ENCODE measurements at regions not wholly inside any gene's neighbourhood (a gene's known extent, or its start where the extent isn't known, plus 50 kb on each side); places are given as distances from the start of the nearest gene placed in this dataset.

GRCh38 chr4:11898796-11899195 lies 470.1 kb upstream of the HS3ST1 start:
- DNase-seq, result no peak

- no peak for DNase-seq
These were observed 467.1 kb upstream of the HS3ST1 start for GRCh38 chr4:11895766-11896165.

- DNase-seq, result no peak
These were observed 466.3 kb upstream of the HS3ST1 start for GRCh38 chr4:11894977-11895376.

GRCh38 chr4:11894221-11894620 lies 465.5 kb upstream of the HS3ST1 start:
- DNase-seq, result no peak

GRCh38 chr4:11889099-11889498 lies 460.4 kb upstream of the HS3ST1 start:
- no peak for DNase-seq

GRCh38 chr4:11881947-11882346 lies 453.3 kb upstream of the HS3ST1 start:
- no peak for DNase-seq

GRCh38 chr4:11881364-11881763 lies 452.7 kb upstream of the HS3ST1 start:
- DNase-seq, result no peak

- DNase-seq, result no peak
These were observed 449.5 kb upstream of the HS3ST1 start for GRCh38 chr4:11878241-11878640.

GRCh38 chr4:11876104-11876503 lies 447.4 kb upstream of the HS3ST1 start:
- DNase-seq, result no peak

GRCh38 chr4:11869191-11869870 lies 440.6 kb upstream of the HS3ST1 start:
- DNase-seq, result no peak

- DNase-seq, result no peak
These were observed 437.7 kb upstream of the HS3ST1 start for GRCh38 chr4:11866391-11866790.

GRCh38 chr4:11860996-11861395 lies 432.3 kb upstream of the HS3ST1 start:
- no peak for DNase-seq

- no peak for DNase-seq
These were observed 429.2 kb upstream of the HS3ST1 start for GRCh38 chr4:11857881-11858280.

- DNase-seq, result peak; percentile 57
These were observed 418.5 kb upstream of the HS3ST1 start for GRCh38 chr4:11847167-11847566.

GRCh38 chr4:11843927-11844326 lies 415.2 kb upstream of the HS3ST1 start:
- DNase-seq, result no peak

- peak; percentile 32 for DNase-seq
These were observed 414.6 kb upstream of the HS3ST1 start for GRCh38 chr4:11843340-11843739.

GRCh38 chr4:11842620-11843263 lies 414.0 kb upstream of the HS3ST1 start:
- DNase-seq, result no peak

- DNase-seq, result no peak
These were observed 411.2 kb upstream of the HS3ST1 start for GRCh38 chr4:11839889-11840288.

- DNase-seq, result no peak
These were observed 403.0 kb upstream of the HS3ST1 start for GRCh38 chr4:11831739-11832138.

- DNase-seq, result peak; percentile 61
These were observed 395.9 kb upstream of the HS3ST1 start for GRCh38 chr4:11824566-11824965.

GRCh38 chr4:11821772-11822430 lies 393.2 kb upstream of the HS3ST1 start:
- no peak for DNase-seq

- no peak for DNase-seq
These were observed 388.4 kb upstream of the HS3ST1 start for GRCh38 chr4:11817088-11817487.

GRCh38 chr4:11814758-11815157 lies 386.1 kb upstream of the HS3ST1 start:
- DNase-seq, result no peak

GRCh38 chr4:11813951-11814446 lies 385.3 kb upstream of the HS3ST1 start:
- DNase-seq, result no peak
